Daoy (cell line): ENCODE measurements at regions not wholly inside any gene's neighbourhood (a gene's known extent, or its start where the extent isn't known, plus 50 kb on each side); places are given as distances from the start of the nearest gene placed in this dataset.

Source experiments
- DNase-seq: peaks from one replicate; pipeline ENCODE4 v3.0.0-alpha.2; 2015; ENCODE audit warnings: low read depth

DNA sequence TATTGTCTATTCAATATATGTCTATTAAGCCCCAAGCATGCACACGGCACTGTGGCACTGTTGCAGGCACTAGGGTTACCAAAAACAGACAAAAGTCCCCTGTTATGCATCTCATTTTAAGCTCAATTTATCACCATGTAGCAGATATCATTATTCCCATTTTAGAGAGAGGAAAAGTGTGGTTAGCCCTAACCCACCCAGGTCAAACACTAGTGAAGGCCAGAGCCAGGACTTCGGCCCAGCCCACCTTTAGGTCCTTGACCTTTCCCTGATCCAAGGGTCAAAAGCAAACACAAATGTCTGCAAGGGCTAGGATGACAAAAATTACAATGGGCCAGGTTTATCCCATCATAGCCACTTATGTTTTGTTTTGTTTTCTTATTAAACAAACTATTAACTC is 130.3 kb upstream of the NUDT7 start:
- no peak for DNase-seq

DNA sequence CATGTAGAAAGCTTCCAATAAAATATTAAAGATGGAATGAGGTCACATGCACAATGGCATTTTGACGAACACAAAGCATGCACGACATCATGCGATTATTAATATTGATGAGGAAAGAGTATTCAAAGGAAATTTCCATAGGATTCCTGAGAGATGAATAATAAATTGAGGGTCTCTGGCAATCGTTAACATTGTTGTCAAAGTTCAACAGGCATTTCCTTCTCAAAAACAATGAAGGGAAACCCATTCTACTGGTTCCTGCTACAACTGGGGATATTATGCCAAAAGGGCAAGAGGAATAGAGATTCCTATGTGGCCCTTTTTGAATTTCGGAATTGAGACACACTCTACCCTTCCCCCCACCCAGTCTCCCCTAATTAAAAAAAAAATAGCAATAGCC is 128.3 kb upstream of the NUDT7 start:
- DNase-seq: no peak

DNA sequence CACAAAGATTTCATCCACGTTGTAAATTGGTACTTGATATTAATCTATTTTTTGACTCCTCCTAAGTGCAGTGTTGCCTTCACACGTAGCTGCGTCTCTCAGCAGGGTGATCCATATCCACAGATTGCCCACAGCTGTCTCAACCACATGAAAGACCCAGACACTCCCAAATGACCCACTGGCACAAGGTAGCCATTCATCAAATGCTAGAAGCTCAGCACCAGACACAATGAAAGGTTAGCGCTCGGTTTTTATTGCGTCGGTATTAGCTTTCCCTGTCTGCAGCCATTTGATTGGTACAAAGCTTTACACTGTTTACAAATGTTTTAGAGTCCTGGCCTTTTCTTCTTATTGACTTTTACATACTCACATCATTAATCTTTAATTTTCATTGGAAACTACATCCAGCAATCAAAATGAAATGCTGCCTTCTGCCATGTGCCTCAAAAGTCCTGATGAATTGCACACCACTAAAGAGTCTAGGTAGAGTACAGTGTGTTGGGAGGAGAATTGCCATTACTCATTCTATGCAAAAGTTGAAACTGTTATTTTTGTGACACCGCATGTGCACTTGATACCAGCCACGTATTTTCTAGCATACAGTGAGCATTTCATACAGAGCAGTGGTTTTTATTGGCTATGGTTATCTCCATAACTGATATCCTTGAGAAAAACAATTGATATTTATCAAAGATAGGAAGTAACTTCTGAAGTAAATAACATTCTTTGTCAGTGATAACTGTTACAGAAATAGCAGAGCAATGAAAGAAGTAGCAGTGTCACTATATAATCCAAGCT is 127.3 kb upstream of the NUDT7 start:
- DNase-seq: no peak

DNA sequence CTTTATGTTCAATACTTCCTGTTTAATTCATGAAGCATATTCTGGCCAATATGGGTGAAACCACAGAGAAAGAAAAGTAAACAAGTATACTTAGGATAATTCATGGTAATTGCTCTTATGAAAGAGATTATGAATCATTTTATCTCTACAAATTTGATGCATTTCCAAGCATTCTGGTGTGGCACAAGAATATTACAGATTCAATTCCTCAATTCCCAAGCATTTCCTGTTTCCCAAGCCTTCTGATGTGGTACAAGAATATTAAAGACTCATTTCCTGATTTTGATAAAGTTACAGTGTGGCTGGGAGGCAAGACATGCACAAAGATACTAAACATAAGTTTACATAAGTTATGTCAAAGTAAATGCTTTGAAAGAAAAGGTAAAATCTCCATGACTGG is 126.1 kb upstream of the NUDT7 start:
- peak; percentile 29 for DNase-seq

DNA sequence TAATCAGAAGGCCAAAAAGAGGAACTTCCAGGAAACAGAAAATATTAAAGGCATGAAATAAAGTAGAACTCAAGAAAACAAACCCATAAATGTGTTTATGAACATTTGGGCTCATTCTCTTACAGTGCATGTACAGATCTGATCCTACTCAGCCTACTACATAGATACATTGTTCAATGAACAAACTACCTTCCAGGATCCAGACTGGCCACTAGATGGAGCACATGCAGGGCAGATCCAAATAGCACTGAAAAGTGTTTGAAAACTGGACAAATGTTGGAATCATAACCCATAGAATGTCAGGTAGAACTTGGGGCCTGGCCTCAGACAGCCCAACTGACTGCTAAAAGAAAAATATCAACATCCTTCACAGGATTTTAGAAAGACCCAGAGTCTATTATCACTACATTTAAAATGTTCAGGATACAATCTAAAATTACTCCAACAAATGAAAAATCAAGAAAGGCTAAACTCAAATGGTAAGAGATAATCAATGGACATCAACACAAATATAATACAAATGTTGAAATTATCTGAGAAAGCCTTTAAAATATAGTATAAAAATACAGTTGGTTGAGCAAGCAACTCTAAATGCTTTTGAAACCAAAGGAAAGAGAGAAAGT is 122.4 kb upstream of the NUDT7 start:
- DNase-seq: peak; percentile 29

DNA sequence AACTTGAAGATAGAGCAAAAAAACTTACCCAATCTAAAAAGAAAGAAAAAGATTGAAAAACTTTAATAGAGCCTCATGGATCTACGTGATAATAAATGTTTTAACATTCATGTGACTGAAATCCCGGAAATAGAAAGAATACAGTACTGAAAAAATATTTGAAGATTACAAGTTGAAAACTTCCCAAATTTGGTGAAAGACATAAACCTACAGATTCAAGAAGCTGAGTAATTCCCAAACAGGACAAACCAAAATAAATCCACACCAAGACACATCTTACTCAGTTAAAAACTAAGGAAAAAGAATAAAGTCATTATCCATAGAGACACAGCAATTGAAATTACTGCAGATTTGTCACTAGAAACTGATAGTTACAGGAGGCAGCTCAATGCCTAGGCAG is 121.8 kb upstream of the NUDT7 start:
- DNase-seq: no peak

DNA sequence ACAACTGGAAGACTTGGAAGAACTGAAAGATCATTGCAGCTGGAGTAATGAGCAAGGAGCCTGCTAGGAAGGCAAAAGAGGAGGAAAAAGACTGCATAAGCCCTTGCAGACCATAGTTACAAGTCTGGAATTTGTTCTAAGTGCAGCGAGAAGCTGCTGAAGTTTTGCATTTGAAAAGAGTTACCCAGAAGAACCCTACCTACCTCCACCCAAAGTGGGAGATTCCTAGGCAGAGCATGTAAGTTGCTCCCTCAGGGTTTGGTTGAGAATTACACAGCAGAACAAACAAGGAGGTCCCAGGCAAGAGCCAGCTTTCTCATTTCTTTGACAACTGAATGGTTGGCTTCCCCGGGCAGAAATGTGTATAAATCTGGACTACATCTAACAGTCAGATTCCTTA is 118.7 kb upstream of the NUDT7 start:
- no peak for DNase-seq

DNA sequence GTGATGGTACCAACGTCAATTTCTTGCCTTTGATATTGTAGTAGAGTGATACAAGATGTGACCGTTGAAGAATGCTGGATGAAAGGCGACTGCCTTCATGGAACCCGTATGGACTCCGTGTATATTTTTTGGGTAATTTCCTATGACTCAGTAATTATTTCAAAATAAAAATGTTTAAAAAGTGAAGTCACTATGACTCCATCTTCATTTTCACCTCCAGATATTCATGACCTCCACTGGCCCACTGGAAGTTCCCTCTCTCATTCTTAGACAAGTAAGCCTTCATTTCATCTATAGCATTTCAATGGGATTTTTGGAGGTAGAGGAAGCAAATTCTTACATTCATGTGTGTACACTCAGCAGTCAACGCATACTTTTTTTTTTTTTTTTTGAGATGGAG is 111.8 kb upstream of the NUDT7 start:
- no peak for DNase-seq

DNA sequence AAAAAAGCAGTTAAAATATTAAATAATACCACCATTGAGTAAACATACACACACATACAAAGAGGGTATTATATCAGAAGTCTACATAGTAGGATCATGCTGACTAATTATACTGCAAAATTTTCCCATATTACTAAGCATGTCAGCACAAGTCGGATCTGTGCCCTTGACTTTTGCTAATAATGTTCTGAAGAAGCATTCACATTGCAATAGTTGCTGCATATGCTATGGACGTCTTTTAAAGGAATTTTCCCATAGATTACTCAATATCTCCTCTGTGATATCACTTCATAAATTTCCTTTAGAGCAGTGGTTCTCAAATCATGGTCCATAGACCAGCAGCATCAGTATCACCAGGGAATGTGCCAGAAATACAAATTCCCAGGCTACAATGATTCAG is 110.9 kb upstream of the NUDT7 start:
- DNase-seq: no peak

DNA sequence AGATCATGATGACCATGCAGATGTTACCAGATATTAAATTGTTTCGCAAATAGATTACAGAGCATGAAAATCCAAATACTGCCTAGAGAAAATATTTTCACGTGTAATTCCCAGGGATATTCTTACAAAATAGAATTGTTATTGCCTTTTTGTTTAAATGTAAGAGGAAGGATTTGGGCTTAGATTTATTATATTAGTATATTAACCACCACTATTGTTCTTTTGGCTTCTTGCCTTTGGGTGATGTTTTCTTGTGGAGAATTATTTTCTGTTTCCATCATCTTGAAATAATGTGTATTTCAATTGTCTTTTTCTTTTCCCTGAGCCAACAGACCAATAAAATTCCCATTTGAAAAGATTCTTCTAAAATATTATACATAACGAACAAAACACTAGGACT is 109.7 kb upstream of the NUDT7 start:
- no peak for DNase-seq

DNA sequence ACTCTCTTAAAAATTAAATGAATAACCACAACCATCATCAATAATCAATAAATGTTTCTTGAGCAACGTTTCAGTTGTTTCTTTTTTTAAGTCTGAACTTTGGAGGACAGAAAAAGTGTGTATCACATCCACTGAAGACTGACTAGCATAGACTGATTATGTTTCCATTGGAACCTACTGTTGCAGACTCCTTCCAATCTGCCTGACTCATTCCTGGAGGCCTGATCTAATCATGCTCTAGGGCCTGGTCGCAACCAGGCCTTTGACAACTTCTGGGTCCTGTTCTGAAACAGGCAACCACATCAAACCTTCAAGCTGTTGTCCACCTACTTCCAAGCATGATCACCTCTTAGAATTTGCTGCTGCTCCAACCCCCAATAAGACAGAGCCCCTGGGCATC is 109.2 kb upstream of the NUDT7 start:
- no peak for DNase-seq

DNA sequence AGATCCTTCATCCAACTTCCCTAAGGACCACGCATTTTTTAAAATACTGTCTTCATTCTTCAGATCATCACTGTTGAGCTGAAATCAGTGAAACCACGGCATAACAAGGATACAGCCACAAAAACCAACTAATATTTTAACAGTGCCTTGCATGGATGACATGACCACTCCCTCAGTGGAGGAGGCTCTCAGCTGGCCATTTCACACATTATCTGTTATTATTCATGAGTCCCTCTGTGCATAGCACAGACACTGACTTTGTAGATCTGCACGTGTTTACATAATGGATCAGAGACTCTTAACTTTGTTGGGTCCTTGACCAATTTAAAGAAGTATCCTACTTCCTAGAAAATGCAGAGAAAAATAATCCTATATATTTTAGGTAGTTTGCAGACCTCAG is 104.8 kb upstream of the NUDT7 start:
- DNase-seq: peak; percentile 18

DNA sequence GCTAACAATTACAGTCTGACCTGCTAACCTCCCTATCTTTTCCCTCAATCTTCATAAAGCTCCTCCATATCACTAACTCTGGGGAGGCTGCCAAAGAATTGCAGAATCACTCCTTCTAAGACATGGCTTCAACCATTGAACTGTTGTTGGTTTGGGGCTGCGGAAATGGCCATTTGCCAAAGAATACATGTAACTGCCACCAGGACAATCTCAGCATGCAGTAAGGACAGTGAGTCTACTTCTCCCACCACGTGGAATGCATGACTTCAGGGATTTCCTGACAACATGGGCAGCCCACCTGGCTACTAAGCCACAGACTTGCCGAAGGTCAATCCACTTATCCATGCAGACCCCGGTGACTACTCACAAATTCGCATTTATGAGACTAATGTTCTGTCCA is 104.3 kb upstream of the NUDT7 start:
- DNase-seq: peak; percentile 83

DNA sequence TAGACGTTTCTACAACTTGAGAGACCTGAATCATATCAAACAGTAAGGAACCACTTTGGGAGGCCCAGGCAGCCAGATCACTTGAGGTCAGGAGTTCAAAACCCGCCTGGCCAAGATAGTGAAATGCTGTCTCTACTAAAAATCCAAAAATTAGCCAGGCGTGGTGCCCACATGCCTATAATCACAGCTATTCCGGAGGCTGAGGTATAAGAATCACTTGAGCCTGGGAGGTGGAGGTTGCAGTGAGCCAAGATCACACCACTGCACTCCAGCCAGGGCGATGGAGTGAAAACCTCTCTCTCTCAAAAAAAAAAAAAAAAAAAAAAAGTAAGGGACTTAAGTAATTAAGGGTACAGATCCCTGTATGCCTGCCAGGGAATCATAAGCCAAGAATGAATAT is 103.4 kb upstream of the NUDT7 start:
- DNase-seq: no peak

DNA sequence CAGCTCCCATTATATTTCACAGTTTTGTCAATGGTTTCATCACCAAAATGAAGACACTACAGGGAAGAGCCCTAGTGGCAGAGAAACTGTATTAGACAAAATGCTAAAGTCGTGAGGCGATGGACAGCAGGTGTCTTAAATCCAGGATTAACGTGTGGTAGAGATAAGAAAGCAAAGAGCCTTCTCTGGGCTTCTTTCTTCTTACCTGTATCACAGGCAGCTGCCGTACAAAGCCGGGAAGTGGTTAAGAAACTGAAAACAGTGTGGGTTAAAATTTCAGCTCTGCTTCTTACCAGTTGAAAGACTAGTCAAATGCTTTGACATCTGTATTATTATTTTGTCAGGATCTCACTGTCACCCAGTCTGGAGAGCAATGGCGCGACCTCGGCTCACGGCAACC is 98.2 kb upstream of the NUDT7 start:
- DNase-seq: no peak

DNA sequence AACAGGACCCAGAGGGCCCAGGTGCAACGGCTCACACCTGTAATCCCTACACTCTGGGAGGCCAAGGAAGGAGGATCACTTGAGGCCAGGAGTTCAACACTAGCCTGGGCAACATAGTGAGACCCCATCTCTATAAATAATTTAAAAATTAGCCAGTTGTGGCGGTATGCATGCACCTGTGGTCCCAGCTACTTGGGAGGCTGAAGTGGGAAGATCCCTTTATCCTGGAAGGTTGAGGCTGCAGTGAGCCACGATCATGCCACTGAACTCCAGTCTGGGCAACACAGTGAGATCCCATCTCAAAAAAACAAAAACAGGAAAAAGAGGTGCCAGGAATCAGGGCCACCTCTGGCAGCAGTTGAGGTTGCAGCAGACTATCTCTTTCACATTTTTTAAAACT is 85.7 kb upstream of the NUDT7 start:
- no peak for DNase-seq

DNA sequence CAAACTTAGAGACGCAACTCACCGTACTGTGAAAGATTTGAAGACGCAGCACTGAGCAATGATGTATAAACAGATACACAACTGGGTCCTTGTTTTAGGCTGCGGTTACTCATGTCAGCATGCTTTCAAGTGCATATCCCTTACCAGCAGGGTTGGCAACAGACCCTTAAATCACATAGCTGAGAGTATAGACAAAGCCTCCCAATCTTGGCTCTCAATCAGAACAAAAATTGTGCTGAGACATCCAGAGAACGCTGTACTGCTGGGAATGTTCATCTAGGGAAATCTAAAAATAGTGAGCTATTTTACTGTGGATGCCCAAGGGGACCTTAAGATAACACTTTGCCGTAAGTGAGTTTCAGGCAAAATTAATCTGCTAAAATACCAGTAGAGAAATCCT is 84.4 kb upstream of the NUDT7 start:
- no peak for DNase-seq

DNA sequence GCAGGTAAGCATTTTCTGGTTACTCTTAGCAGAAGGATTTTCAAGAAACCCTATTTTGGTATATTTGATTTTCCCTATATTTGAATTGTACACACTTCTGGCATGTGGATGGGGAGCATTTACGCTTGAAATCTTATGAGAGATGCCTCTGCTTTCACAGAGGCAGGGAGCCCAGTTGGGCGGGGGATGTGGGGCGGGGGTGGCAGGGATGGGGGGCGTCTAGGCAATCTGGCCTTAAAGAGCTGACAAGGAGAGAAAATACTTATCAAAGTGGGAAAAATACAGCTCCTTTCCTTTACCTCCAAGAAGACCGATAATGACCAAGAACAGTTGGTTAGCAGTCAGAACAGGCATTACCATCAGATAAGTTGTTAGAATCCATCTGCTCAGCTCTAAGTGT is 79.1 kb upstream of the NUDT7 start:
- DNase-seq: no peak

DNA sequence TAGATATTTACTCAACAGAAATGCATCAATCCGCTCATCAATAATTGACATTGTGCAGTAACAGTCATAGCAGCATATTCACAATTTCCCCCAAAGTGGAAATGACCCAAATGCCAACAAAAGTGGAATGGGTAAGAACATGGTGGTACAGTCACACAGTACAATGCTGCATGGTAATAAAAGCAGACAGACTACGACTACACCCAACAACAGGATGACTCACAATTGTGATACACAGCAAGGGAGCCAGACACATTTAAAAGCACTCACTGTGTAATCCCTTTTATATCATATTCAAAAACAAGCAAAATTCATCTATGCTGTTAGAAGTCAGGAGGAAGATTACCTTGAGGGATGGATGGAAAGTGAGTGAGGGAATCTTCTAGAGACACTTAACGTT is 76.5 kb upstream of the NUDT7 start:
- no peak for DNase-seq

DNA sequence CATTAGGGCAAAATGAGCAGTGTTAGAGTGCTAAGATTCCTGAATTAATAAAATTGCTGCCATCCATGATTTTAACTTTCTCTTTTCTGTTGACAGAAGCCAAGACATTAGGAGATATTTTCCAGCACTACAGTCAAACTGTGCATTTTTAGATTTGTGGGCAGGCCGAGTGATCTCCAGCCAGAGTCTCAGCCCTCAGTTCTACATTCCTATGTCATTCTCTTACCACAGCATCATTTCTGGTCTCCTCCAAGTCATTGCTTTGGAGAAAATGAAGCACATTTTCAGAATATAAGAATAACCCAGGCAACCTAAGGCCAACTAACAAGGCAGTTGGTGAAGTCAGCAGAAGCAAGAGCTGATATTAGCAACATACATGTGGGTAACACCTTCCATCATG is 74.6 kb upstream of the NUDT7 start:
- no peak for DNase-seq

DNA sequence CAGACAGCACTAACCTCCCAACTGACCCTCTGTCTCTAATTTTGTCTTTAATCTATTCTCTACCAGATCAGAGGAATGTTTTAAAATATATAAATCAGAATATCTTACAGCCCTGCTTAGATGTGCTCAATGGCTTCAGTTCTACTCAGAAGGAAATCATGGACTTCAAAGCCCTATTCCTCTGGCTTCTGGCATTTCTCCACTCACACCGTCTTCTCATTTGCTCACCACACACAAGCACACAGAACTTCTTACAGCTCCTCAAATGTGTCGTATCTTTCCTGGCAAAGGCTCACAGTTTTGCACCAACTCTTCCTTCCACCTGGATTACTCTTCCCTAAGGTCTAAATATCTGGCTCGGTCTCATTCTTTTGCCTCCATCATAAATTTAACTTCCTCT is 71.6 kb upstream of the NUDT7 start:
- DNase-seq: no peak

DNA sequence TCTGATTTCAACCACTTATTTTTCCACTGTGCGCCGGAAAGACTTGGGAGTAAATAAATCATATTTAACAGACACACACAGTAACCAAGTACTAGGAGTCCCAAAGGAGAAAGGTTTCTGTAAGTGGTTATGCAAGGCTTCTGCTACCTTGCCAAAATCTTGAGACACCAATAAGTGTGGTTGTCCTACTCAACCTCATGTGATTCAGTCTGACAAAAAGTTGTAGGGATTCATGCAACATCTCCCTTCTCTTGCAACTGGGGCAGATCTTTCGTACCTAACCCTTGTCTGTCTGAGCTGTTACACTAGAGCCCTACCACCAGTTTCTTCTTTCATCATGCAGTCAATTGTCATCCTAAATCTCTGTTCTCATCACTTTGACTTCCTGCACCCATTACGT is 69.9 kb upstream of the NUDT7 start:
- DNase-seq: no peak

DNA sequence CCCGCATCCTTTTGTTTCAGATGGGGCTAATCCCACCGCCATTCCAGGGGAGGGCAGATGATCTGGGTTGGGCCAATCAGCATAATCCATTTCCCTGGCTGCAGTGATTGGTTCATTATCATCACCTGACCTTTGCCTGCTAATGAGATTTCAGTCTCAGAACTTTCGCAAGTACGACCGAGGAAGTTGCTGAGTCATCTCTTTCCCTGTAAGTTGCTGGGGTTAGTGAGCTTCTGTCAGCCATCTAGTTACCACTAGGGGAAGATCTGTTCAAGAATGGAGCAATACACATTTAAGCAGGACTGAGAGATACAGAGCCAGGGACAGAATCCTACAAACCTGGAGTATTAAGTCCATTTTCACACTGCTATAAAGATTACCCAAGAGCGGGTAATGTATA is 65.3 kb upstream of the NUDT7 start:
- peak; percentile 70 for DNase-seq

DNA sequence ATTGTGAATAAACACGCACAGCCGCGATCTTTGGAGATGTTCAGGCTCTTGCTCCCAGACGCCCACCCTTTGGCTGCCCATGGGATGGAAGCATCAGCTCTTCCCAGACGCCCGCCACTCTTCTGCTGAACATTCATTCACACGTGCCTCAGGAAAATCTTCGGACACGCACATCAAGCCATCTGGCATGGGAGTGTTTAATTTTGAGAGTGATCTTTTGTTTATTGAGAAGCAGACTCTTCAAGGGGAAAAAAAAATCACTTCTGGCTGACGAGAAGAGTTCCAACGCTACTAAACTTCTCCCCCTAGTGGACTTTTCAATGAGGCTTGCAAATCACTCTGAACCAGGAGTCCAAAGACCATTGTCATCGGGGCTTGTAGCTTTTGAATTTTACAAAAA is 62.0 kb upstream of the NUDT7 start:
- peak; percentile 36 for DNase-seq
